ENCODE measurements at regions not wholly inside any gene's neighbourhood (a gene's known extent, or its start where the extent isn't known, plus 50 kb on each side); places are given as distances from the start of the nearest gene placed in this dataset.

GRCh38 chr18:57853133-57853532 lies 50.0 kb upstream of the ATP8B1 start:
- no peak for TF ChIP-seq EZH2phosphoT487 (IDR thresholded peaks at IDR 0.05; ENCODE audit: insufficient read depth, low read depth)
- TF ChIP-seq EZH2 (IDR thresholded peaks at IDR 0.05; ENCODE audit: insufficient read depth, poor library complexity, severe bottlenecking): no peak

All from GM23248 (cell line).